SK-N-SH treated with all-trans-retinoic acid at 6 μM for 48 hours (cell line): ENCODE measurements at regions not wholly inside any gene's neighbourhood (a gene's known extent, or its start where the extent isn't known, plus 50 kb on each side); places are given as distances from the start of the nearest gene placed in this dataset.

Experiments used
- BACH2 ChIP-seq: fragments of 250-450 bp; sonication (Bioruptor Pico); IDR thresholded peaks from 2 replicates; pipeline ENCODE4 v1.9.0; 2021; ENCODE audit warnings: mild to moderate bottlenecking, borderline replicate concordance
- CREB5 ChIP-seq: fragments of 250-450 bp; sonication (Bioruptor Pico); IDR thresholded peaks from 2 replicates; pipeline ENCODE4 v1.5.1; 2020; ENCODE audit warnings: low read depth, mild to moderate bottlenecking, moderate library complexity
- ZFP3 ChIP-seq: fragments of 250-450 bp; sonication (Bioruptor Pico); IDR thresholded peaks from 2 replicates; pipeline ENCODE4 v1.5.0; 2020; ENCODE audit warnings: mild to moderate bottlenecking, moderate library complexity
- ZNF565 ChIP-seq: fragments of 450-650 bp; formaldehyde crosslinking; conservative IDR thresholded peaks from 2 replicates; pipeline ENCODE4 v1.5.0; 2020; ENCODE audit warnings: low read depth, mild to moderate bottlenecking, moderate library complexity

- TF ChIP-seq ZFP3 (no peak), BACH2 (no peak), ZNF565 (CRISPR knock-in tag) (no peak), CREB5 (CRISPR knock-in tag) (no peak)
Observed at GRCh38 chr1:175865041-175865766, 121.8 kb upstream of the TNR start.
